ENCODE measurements at regions not wholly inside any gene's neighbourhood (a gene's known extent, or its start where the extent isn't known, plus 50 kb on each side); places are given as distances from the start of the nearest gene placed in this dataset.

DNA sequence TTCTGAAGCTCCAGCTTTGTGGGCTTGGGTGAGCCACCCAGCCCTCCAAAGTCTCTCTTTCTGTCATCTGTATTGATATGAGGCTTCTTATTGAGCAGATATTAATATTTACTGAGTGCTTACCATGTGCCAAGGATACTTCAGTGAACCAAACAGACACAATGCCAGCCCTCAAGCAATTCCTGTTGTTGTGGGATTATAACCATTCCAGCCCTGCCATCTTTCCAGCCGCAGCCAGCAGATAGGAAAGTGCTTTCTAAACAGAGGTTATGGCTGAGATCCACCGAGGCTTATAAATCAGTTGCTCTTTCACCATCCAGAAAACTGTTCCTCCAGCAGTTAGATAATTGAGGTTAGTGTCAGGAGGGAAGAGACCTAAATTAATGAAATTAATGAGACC, 137.7 kb upstream of the ALDH1B1 start:
- BruUV-seq (replicated peaks), result no TSS peak
- H3K4me3 Mint-ChIP-seq (ENCODE audit: unreplicated experiment), result no peak overlapping the region
- H3K27ac Mint-ChIP-seq (ENCODE audit: low read depth, unreplicated experiment), result no peak overlapping the region
- H3K36me3 Mint-ChIP-seq (ENCODE audit: insufficient read depth, unreplicated experiment), result no peaks in the 10 kb centered on the region
- CTCF ChIA-PET, result no interaction called here
- intact Hi-C loops (cut with micrococcal nuclease), result no loop called here
- no peaks in the 10 kb centered on the region for H3K27me3 Mint-ChIP-seq (ENCODE audit: insufficient read depth, unreplicated experiment)
- no peak for DNase-seq (ENCODE audit: unreplicated experiment)
- H3K9me3 Mint-ChIP-seq (ENCODE audit: unreplicated experiment), result no peaks in the 10 kb centered on the region
- POLR2A ChIA-PET, result no interaction called here
- TF ChIP-seq, protein P1, sequence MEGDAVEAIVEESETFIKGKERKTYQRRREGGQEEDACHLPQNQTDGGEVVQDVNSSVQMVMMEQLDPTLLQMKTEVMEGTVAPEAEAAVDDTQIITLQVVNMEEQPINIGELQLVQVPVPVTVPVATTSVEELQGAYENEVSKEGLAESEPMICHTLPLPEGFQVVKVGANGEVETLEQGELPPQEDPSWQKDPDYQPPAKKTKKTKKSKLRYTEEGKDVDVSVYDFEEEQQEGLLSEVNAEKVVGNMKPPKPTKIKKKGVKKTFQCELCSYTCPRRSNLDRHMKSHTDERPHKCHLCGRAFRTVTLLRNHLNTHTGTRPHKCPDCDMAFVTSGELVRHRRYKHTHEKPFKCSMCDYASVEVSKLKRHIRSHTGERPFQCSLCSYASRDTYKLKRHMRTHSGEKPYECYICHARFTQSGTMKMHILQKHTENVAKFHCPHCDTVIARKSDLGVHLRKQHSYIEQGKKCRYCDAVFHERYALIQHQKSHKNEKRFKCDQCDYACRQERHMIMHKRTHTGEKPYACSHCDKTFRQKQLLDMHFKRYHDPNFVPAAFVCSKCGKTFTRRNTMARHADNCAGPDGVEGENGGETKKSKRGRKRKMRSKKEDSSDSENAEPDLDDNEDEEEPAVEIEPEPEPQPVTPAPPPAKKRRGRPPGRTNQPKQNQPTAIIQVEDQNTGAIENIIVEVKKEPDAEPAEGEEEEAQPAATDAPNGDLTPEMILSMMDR (IDR thresholded peaks at IDR 0.05; ENCODE audit: unreplicated experiment), result no peak
- no peaks in the 10 kb centered on the region for H3K4me1 Mint-ChIP-seq (ENCODE audit: insufficient read depth, unreplicated experiment)

DNA sequence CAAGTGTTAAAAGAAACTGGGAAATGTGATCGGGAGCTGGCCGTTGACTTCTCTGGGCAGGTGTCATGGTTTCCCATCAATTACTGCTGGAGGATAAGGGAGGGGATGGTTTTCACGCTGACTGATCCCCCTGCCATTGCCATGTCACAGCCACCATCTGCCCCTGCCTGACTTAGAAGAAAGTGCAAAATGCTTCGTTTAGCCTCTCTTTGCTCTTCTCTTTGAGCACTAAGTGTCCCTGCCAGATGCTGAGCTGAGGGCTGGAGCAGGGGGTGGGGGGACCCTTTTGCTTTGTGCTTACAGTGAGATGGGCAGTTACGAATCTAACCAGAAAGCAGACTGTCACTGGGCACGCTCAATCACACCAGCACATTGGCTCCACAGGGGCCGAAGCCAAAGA, 138.4 kb upstream of the ALDH1B1 start:
- no peak for DNase-seq (ENCODE audit: unreplicated experiment)
- Mint-ChIP-seq H3K27ac (ENCODE audit: low read depth, unreplicated experiment) (no peak overlapping the region), H3K9me3 (ENCODE audit: unreplicated experiment) (no peaks in the 10 kb centered on the region), H3K4me1 (ENCODE audit: insufficient read depth, unreplicated experiment) (no peaks in the 10 kb centered on the region), H3K36me3 (ENCODE audit: insufficient read depth, unreplicated experiment) (no peaks in the 10 kb centered on the region), H3K27me3 (ENCODE audit: insufficient read depth, unreplicated experiment) (peaks cover 5% of the 10 kb centered on the region), H3K4me3 (ENCODE audit: unreplicated experiment) (no peak overlapping the region)
- intact Hi-C loops (cut with micrococcal nuclease), result no loop called here
- no TSS peak for BruUV-seq (replicated peaks)
- ChIA-PET POLR2A (no interaction called here), CTCF (no interaction called here)
- TF ChIP-seq, protein P1 (IDR thresholded peaks at IDR 0.05; ENCODE audit: unreplicated experiment), result no peak

DNA sequence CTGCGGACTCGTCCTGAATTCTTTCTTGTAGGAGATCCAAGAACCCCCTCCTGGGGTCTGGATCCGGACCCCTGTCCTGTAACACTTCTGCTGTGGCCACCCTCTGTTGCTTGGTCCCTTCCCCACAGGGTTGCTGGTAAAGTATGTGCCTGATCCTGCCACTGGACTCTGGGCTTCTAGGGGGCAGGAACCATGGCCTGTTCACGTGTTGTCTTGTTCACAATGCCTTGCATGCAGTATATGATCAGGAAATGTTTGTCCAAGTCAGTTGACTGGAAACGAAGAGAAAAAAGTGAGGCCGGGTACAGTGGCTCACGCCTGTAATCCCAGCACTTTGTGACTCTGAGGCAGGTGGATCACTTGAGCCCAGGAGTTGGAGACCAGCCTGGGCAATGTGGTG, 139.3 kb upstream of the ALDH1B1 start:
- no peaks in the 10 kb centered on the region for H3K36me3 Mint-ChIP-seq (ENCODE audit: insufficient read depth, unreplicated experiment)
- no TSS peak for BruUV-seq (replicated peaks)
- intact Hi-C loops (cut with micrococcal nuclease), result no loop called here
- CTCF ChIA-PET, result no interaction called here
- peaks cover 11% of the 10 kb centered on the region for H3K27me3 Mint-ChIP-seq (ENCODE audit: insufficient read depth, unreplicated experiment)
- POLR2A ChIA-PET, result no interaction called here
- no peak for DNase-seq (ENCODE audit: unreplicated experiment)
- H3K9me3 Mint-ChIP-seq (ENCODE audit: unreplicated experiment), result no peaks in the 10 kb centered on the region
- no peaks in the 10 kb centered on the region for H3K4me1 Mint-ChIP-seq (ENCODE audit: insufficient read depth, unreplicated experiment)
- H3K4me3 Mint-ChIP-seq (ENCODE audit: unreplicated experiment), result no peak overlapping the region
- TF ChIP-seq, protein P1 (IDR thresholded peaks at IDR 0.05; ENCODE audit: unreplicated experiment), result no peak
- no peak overlapping the region for H3K27ac Mint-ChIP-seq (ENCODE audit: low read depth, unreplicated experiment)

DNA sequence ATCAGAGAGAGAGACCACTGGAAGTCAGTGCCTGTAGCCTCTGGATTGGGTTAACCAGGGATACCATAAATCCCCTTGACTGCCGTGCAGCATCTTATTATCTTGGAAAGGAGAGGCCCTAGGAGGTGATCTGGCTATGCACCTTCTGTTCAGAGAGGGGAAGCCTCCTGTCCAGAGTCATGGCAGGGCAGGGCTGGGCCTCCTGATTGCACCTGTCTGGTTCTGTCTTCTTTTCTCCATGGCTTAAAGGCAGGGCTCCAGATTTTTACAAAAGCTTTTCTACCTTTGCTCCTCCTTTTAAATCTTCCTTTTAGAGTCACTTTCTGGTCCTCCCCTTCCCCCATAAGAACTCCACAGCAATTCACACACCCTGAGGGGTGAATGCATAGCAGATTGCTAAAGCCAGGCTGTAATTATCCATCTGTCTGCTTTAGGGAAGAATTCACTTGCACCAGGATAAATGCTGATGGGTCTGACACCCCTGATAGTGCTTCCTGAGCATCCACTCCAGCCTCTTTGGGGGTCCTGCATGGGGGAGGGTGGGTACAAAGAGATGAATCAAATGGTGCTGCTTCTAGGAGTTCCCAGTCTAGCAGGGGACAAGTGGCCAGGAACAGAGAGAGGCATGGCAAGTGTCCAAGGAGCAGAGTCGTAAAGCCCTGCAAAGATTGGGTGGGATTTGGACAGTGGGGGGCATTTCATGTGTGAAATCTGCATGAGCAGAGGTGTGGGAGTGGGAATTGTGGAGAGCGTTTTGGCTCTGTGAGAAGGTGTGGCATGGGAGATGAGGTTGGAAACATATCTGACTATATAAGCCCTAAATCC, 141.3 kb upstream of the ALDH1B1 start:
- no peaks in the 10 kb centered on the region for H3K36me3 Mint-ChIP-seq (ENCODE audit: insufficient read depth, unreplicated experiment)
- intact Hi-C loops (cut with micrococcal nuclease), result no loop called here
- CTCF ChIA-PET, result interaction anchor here (0.7 to 0.9 kb wide), 2 partner anchors 164 to 187 kb away, joined by 3 read pairs; no protein-coding TSS in a partner anchor
- no peaks in the 10 kb centered on the region for H3K4me1 Mint-ChIP-seq (ENCODE audit: insufficient read depth, unreplicated experiment)
- peaks cover 11% of the 10 kb centered on the region for H3K27me3 Mint-ChIP-seq (ENCODE audit: insufficient read depth, unreplicated experiment)
- no peaks in the 10 kb centered on the region for H3K9me3 Mint-ChIP-seq (ENCODE audit: unreplicated experiment)
- no TSS peak for BruUV-seq (replicated peaks)
- H3K4me3 Mint-ChIP-seq (ENCODE audit: unreplicated experiment), result no peak overlapping the region
- DNase-seq (ENCODE audit: unreplicated experiment), result no peak
- POLR2A ChIA-PET, result no interaction called here
- TF ChIP-seq, protein P1 (IDR thresholded peaks at IDR 0.05; ENCODE audit: unreplicated experiment), result no peak
- H3K27ac Mint-ChIP-seq (ENCODE audit: low read depth, unreplicated experiment), result no peak overlapping the region
